ENCODE measurements at regions not wholly inside any gene's neighbourhood (a gene's known extent, or its start where the extent isn't known, plus 50 kb on each side); places are given as distances from the start of the nearest gene placed in this dataset.

GRCh38 chr2:150260636-150261035 lies 226.8 kb downstream of the RND3 start:
- no peak for TF ChIP-seq ISL1 (CRISPR knock-in tag; IDR thresholded peaks at IDR 0.05)
- TF ChIP-seq GLIS3 (CRISPR knock-in tag; IDR thresholded peaks at IDR 0.05): no peak
- TF ChIP-seq CSRNP3 (CRISPR knock-in tag; IDR thresholded peaks at IDR 0.05): no peak
- no peak for TF ChIP-seq POU6F1 (CRISPR knock-in tag; IDR thresholded peaks at IDR 0.05; ENCODE audit: borderline replicate concordance, low read depth)
- TF ChIP-seq ZNF70 (CRISPR knock-in tag; IDR thresholded peaks at IDR 0.05): no peak
- no peak for TF ChIP-seq TSHZ2 (CRISPR knock-in tag; IDR thresholded peaks at IDR 0.05)
- TF ChIP-seq ZFP30 (CRISPR knock-in tag; IDR thresholded peaks at IDR 0.05): no peak
- no peak for ATAC-seq

GRCh38 chr2:150259746-150260145 lies 227.7 kb downstream of the RND3 start:
- TF ChIP-seq POU6F1 (CRISPR knock-in tag; IDR thresholded peaks at IDR 0.05; ENCODE audit: borderline replicate concordance, low read depth) (no peak), ZC3H10 (CRISPR knock-in tag; IDR thresholded peaks at IDR 0.05) (no peak), ZNF565 (CRISPR knock-in tag; conservative IDR thresholded peaks at IDR 0.05; ENCODE audit: low read depth) (no peak)
- ATAC-seq: no peak

GRCh38 chr2:150258781-150259307 lies 228.6 kb downstream of the RND3 start:
- no peak for ATAC-seq
- no peak for TF ChIP-seq CSDC2 (CRISPR knock-in tag; IDR thresholded peaks at IDR 0.05)
- no peak for TF ChIP-seq ZFP30 (CRISPR knock-in tag; IDR thresholded peaks at IDR 0.05)
- TF ChIP-seq ZC3H10 (CRISPR knock-in tag; IDR thresholded peaks at IDR 0.05): no peak
- TF ChIP-seq GLIS3 (CRISPR knock-in tag; IDR thresholded peaks at IDR 0.05): no peak
- no peak for TF ChIP-seq ZFP3 (CRISPR knock-in tag; IDR thresholded peaks at IDR 0.05)
- no peak for TF ChIP-seq BACH2 (CRISPR knock-in tag; IDR thresholded peaks at IDR 0.05; ENCODE audit: borderline replicate concordance)
- TF ChIP-seq ARNTL (CRISPR knock-in tag; IDR thresholded peaks at IDR 0.05; ENCODE audit: borderline replicate concordance, low read depth): no peak
- no peak for TF ChIP-seq POU6F1 (CRISPR knock-in tag; IDR thresholded peaks at IDR 0.05; ENCODE audit: borderline replicate concordance, low read depth)
- TF ChIP-seq TOX (CRISPR knock-in tag; IDR thresholded peaks at IDR 0.05; ENCODE audit: borderline replicate concordance): no peak
- no peak for TF ChIP-seq ZNF70 (CRISPR knock-in tag; IDR thresholded peaks at IDR 0.05)

GRCh38 chr2:150256736-150257135 lies 230.7 kb downstream of the RND3 start:
- TF ChIP-seq BACH2 (CRISPR knock-in tag; IDR thresholded peaks at IDR 0.05; ENCODE audit: borderline replicate concordance) (no peak), ZFP3 (CRISPR knock-in tag; IDR thresholded peaks at IDR 0.05) (no peak), ISL1 (CRISPR knock-in tag; IDR thresholded peaks at IDR 0.05) (no peak), RARB (CRISPR knock-in tag; IDR thresholded peaks at IDR 0.05) (no peak)
- ATAC-seq: no peak

GRCh38 chr2:150255528-150255927 lies 231.9 kb downstream of the RND3 start:
- peak; percentile 57; the same call in 2 of the 3 replicates for ATAC-seq
- no peak for TF ChIP-seq ZC3H10 (CRISPR knock-in tag; IDR thresholded peaks at IDR 0.05)
- TF ChIP-seq ZNF70 (CRISPR knock-in tag; IDR thresholded peaks at IDR 0.05): no peak
- no peak for TF ChIP-seq ZFP30 (CRISPR knock-in tag; IDR thresholded peaks at IDR 0.05)
- TF ChIP-seq ARNTL (CRISPR knock-in tag; IDR thresholded peaks at IDR 0.05; ENCODE audit: borderline replicate concordance, low read depth): no peak
- TF ChIP-seq ESRRG (CRISPR knock-in tag; IDR thresholded peaks at IDR 0.05): no peak
- no peak for TF ChIP-seq GLIS3 (CRISPR knock-in tag; IDR thresholded peaks at IDR 0.05)
- no peak for TF ChIP-seq BACH2 (CRISPR knock-in tag; IDR thresholded peaks at IDR 0.05; ENCODE audit: borderline replicate concordance)
- no peak for TF ChIP-seq SNAI2 (CRISPR knock-in tag; IDR thresholded peaks at IDR 0.05)
- TF ChIP-seq CSDC2 (CRISPR knock-in tag; IDR thresholded peaks at IDR 0.05): no peak
- TF ChIP-seq CREB5 (CRISPR knock-in tag; IDR thresholded peaks at IDR 0.05; ENCODE audit: low read depth): no peak
- TF ChIP-seq PATZ1 (CRISPR knock-in tag; IDR thresholded peaks at IDR 0.05; ENCODE audit: borderline replicate concordance): no peak
- TF ChIP-seq ISL1 (CRISPR knock-in tag; IDR thresholded peaks at IDR 0.05): no peak
- no peak for TF ChIP-seq ZNF565 (CRISPR knock-in tag; conservative IDR thresholded peaks at IDR 0.05; ENCODE audit: low read depth)

Data from SK-N-SH treated with all-trans-retinoic acid at 6 μM for 48 hours (cell line).